GM12873 (cell line): ENCODE measurements at regions not wholly inside any gene's neighbourhood (a gene's known extent, or its start where the extent isn't known, plus 50 kb on each side); places are given as distances from the start of the nearest gene placed in this dataset.
A peak's percentile ranks its signal among the peaks of the same experiment; 100 is the strongest.

Source experiments
- CTCF ChIP-seq: IDR thresholded peaks from 2 replicates; pipeline ENCODE4 v1.5.1; 2012; ENCODE audit warnings: low read depth, mild to moderate bottlenecking, moderate library complexity, low read length, control low read depth; ENCODE audit not compliant: insufficient read depth; ENCODE audit errors: missing control alignments

- no peak for TF ChIP-seq CTCF
Measured at GRCh38 chr5:114208120-114208519, 153.8 kb upstream of the KCNN2 start.

DNA sequence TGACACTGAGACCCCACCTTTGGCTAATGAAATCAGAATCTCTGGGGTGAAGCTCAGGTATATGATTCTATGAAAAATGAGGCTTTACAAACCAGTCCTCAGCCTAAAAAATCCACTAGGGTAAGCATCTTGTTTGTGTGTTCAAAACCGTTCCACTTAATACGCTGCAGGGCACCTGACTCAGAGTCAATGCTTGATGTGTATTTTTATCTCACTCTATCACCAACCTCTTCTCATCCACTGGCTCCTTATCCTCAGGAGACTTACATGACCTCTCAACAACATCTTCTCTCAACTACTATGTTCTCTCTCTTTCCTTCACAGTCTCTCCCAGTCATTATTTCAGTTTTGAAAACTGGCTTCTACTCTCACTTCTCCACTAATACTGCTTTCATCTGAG lies 153.3 kb upstream of the KCNN2 start:
- no peak for TF ChIP-seq CTCF

- TF ChIP-seq CTCF, result no peak
Measured at GRCh38 chr5:114210662-114211061, 151.2 kb upstream of the KCNN2 start.

- no peak for TF ChIP-seq CTCF
Measured at GRCh38 chr5:114221807-114222206, 140.1 kb upstream of the KCNN2 start.

GRCh38 chr5:114223866-114224265 lies 138.0 kb upstream of the KCNN2 start:
- TF ChIP-seq CTCF, result peak; percentile 37

- TF ChIP-seq CTCF, result no peak
Measured at GRCh38 chr5:114237766-114238165, 124.1 kb upstream of the KCNN2 start.

- no peak for TF ChIP-seq CTCF
Measured at GRCh38 chr5:114238771-114239313, 123.0 kb upstream of the KCNN2 start.
